T-helper 1 cell treated with Interleukin-12 subunit alpha and Interleukin-12 subunit beta and Interleukin-4 antibody, amounts not matched to agents 30 ng/mL and 1 ng/mL, for 36 hours (primary cell): ENCODE measurements at regions not wholly inside any gene's neighbourhood (a gene's known extent, or its start where the extent isn't known, plus 50 kb on each side); places are given as distances from the start of the nearest gene placed in this dataset.

ENCODE experiments used
- intact Hi-C: fragments of 100-400 bp; cut with micrococcal nuclease; formaldehyde crosslinking; loops from one replicate; pipeline ENCODE4 v1.15.1; 2024

GRCh38 chrX:68930542-68931317, 101.9 kb downstream of the EFNB1 start:
- intact Hi-C loops: no loop called here

DNA sequence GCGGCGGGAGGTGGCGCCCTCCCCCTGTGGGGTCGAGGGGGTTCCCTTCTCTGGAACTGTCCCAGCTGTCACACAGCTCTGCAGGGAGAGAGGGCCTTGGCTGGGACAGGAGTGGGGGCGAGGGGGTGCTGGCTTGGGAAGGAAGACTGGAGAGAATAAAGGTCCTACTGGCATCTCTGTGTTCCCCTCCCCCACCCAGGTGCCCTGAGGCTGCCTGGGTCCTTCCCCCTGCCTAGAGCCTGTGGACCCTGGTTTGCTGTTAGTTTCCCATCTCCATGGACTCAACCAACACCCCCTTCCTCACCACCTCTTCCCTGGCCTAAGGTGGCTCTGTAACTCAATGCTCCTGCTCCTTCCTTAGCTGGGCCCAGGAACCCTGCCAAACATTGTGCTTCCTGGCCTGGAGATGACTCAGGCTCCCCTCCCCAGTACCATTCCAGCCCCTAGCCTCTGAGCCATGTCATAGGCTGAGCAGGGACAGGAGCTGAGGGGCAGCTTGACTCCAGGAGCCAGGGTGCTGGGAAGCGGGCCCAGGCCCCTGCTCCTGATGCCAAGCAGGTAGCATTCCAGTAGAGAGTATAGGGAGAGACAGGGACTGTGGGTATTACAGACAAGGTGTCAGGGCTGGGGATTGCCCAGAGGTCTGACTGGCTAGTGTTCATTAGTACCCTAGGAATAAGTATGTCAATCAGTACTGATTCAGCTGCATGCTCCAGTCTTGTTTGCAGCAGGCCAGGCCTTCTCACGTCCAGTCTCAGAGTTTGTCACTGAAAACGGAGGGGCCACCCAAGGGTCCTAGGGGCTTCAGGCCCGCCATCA, 100.7 kb downstream of the EFNB1 start:
- intact Hi-C loops: no loop called here

- intact Hi-C loops: no loop called here
Observed at GRCh38 chrX:68928401-68928800, 99.6 kb downstream of the EFNB1 start.

DNA sequence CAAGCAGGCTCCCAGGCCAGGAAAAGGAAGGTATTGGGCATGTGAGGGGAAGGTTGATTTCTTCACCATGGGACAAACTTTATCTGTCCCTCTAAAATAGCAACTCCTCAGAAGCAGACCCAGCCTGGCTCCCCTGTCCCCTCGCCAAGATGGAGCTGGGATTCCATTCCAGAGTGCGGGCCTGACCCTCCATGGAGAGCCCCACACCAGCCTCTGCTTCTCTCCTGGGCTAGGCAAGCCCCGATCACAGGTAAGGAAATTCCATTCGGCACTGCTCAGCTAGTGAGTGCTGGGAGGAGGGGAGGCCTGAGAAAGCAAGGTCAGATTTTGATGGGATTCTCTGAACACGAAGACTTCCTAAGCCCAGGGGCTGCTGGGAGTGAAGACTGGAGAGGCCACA, 98.4 kb downstream of the EFNB1 start:
- intact Hi-C loops: no loop called here

DNA sequence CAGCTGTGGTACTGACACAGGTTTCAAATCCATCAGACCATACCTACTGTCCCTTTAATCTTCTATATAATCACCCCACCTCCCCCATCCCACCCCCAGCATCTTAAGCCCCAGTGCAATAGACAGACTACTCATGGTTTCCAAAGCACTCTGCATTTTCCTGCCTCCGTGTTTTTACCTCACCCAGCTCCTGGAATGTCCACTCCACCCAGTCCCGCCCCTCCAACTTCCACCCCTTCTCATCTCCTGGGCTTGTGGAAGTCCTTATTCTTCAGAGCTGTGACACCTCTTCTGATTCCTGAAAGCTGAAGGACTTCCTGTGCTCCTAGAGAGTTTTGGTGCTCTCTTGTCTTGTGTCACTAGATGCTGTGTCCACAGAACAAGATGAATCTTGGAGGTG, 94.3 kb downstream of the EFNB1 start:
- intact Hi-C loops: no loop called here

DNA sequence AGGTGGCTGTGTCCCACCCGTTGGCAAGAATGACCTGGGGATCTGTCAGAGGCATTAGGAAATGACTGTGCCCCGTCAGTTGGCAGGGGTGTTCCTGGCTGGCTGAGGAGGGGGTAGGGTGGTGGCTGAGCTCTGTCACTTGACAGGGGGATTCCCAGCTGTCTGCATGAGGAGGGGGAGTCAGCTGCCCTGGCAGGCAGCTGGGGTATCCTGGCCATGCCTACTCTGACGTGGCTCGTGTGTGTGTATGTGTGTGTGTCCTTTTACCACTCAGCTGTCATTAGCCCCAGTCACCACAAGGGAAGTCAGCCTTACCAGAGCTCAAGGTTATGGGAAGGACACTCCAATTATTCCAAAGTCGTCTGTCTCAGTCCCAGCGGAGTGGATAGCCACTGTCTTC, 93.2 kb downstream of the EFNB1 start:
- intact Hi-C loops: no loop called here

GRCh38 chrX:68920561-68920960, 91.7 kb downstream of the EFNB1 start:
- intact Hi-C loops: no loop called here

- intact Hi-C loops: loop anchor here (5.0 kb wide), 1 partner anchor 92 kb away; the partner anchor contains the start of gene EFNB1
Observed at GRCh38 chrX:68919707-68920106, 90.9 kb downstream of the EFNB1 start.

DNA sequence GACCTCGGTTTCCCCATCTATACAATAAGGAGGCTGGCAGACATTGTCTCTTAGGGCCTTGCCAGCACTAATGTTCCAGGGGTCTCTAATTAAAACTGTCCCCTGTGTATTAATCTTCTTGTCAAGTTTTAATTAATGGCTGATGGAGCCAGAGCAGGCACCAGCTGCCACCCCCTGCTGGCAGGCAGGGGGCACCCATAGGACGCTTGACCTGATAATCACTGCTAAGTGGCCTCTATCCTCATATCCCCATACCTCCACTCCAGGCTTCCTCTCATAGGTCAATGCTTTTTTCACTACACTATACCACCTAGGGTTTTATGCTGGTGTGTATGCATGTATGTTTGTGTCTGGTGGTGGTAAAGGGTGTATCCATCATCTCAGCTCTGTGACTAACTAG, 89.4 kb downstream of the EFNB1 start:
- intact Hi-C loops: loop anchor here (5.0 kb wide), 1 partner anchor 91 kb away; the partner anchor contains the start of gene EFNB1

DNA sequence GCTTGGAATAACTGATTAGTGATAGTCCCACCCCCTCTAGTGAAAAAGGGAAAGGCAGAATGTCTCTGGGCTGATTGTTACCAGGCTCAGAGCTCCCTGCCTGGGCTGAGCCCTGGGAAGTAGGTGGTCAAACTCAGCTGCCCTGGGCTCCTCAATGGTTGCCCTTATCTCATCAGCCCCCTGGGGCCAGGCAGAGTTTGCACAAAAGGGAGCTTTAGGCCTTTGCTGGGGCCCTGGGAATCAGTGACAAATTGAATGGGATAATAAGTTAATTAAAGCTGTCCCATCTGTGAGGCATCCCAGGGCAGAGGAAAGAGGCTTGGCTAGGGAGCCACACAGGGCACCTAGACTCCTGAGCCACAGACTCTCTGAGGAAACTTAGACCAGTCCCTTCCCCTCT, 89.0 kb downstream of the EFNB1 start:
- intact Hi-C loops: loop anchor here (5.0 kb wide), 1 partner anchor 90 kb away; the partner anchor contains the start of gene EFNB1

DNA sequence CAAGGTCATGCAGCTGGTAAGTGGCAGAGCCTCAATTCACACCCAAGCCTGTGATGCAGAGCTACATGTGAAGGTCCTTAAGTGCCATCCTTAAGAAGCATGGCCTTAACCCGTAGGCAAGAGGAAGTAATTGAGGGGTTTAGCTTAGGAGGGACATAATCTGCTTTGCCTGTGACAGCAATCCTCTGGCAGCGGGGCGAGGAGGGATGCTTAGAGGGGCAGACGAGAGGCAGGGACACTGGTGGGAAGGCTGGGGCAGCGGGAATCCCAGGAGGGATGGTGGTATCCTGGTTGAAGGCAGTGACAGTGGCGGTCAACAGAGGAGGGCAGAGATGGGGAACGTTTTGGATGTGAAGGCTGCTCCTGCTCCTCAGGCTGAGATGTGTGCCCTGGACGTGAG, 88.1 kb downstream of the EFNB1 start:
- intact Hi-C loops: loop anchor here (5.0 kb wide), 1 partner anchor 90 kb away; the partner anchor contains the start of gene EFNB1

GRCh38 chrX:68915778-68916177, 87.0 kb downstream of the EFNB1 start:
- intact Hi-C loops: loop anchor here (5.0 kb wide), 1 partner anchor 88 kb away; the partner anchor contains the start of gene EFNB1

- intact Hi-C loops: no loop called here
Observed at GRCh38 chrX:68914479-68914946, 85.7 kb downstream of the EFNB1 start.

DNA sequence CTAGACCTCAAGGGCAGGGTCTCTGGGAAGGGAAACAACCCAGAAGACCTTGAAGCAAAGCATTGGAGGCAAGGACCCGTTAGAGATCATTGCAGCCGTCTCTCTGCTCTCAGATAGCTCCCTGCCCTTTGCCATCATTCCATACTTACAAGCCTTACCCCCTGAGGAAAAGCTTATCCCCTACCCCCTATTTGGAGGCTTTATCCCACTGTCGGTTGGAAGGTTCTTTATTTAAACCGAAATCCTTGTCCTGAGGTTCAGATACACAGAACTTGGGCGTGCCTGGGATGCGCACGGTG, 84.4 kb downstream of the EFNB1 start:
- intact Hi-C loops: no loop called here

GRCh38 chrX:68912113-68912512, 83.3 kb downstream of the EFNB1 start:
- intact Hi-C loops: no loop called here

DNA sequence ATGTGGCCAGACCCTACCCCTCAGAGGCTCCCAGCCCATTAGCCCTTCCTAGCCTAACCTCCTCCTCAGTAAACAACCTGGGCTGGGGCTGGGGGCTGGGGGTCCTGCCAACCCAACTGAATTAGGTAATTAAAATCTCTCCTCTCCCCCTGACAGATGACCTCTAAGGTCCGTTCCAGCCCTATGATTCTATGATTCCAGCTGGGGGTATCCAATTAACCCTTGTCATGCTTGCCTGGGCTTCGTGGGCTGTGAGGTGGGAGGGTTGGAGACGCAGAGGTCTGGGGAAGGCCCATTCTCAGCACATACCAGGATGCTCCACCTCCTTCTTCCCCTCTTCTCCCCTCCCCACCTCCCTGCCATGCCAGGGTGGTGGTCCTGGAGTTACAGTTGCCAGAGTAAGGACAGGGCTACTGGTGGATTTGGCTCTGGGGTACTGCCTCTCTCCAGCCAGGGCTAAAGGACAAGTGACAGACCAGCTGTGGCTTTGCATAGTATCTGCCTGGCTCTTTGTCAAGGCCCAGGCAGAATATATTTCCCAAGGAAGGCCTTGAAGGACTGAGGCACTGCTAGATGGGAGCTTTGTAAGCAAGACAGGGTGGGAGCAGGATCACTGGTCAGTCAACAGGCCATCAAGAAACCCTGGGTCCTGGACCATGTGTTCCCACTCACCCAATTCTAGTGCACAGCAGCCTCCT, 82.1 kb downstream of the EFNB1 start:
- intact Hi-C loops: no loop called here

GRCh38 chrX:68909945-68910344, 81.1 kb downstream of the EFNB1 start:
- intact Hi-C loops: no loop called here

DNA sequence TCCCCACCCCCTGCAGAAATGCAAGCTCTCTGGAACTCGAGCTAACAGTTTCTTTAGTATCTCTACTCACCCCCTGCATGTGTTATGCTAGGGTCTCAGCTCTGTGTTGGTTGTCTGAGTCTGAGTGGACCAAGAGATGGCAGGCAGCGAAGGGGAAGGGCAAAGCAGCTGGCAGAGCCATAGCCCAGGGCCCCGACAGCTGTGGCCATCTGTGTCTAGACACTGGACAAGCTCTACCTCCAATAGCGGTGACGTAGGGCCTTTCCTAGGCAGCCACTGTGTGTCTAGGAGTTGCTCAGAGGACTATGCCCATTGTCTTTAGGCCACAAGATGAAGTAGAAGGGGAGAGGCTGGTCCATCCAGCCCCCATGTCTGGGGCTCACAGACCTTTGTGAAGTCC, 79.2 kb downstream of the EFNB1 start:
- intact Hi-C loops: no loop called here

DNA sequence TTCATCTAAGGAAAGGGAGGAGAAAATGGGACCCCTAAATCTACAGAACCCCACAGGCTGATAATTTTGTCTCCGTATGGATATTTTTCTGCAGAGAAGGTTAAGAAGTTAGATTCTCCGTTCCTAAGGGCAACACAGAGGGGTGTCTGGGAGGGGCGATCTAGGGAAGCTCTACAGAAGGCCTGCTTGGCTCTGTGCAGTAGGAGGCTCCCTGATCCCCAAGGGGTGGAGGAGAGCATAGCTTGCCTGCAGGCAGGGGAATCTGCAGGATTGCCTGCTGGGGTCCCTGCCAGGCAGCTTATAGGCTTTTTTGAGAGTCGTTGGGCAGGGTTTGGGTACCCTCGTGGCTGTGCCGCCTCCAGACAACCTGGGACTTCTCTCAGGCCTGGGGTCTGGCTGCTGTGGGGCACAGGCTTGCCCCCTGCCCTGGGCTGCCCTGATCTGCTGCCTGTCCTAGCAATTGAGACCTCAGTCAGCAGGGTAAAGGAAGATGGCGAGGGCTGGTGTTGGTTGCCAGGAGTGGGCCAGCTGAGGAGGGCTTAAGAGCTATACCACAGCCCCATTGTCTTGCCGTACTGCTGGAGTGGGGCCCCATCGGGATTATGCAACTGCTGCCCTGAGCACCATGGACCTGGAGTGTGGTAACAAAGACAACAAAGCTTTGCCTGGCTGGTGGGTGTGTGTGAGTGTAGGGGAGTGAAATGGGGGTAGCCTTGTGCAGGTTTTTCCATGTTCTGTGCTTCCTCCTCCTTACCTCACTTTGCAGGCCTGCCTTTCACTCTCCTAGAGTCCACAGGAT, 74.1 kb downstream of the EFNB1 start:
- intact Hi-C loops: no loop called here

- intact Hi-C loops: no loop called here
Observed at GRCh38 chrX:68901519-68901918, 72.7 kb downstream of the EFNB1 start.

DNA sequence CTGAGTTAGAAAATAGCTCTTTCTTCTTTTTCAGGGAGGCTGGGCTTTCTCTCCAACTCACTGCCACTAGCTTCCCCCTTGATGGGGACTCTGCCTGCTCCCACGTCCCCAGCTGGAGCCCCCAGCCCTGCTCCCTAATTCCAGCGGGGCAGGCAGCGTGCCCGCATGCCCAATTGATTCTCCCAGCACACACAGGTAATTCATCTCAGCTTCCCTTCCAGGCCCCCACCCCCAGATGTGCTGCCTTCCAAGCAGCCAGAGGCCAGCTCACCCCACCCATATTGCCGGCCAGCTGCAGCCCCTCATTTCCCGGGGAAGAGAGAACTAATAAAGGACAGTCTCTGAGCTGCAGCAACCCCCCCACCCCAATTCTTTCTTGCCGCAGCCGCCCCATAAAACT, 69.8 kb downstream of the EFNB1 start:
- intact Hi-C loops: no loop called here
